ENCODE measurements at regions not wholly inside any gene's neighbourhood (a gene's known extent, or its start where the extent isn't known, plus 50 kb on each side); places are given as distances from the start of the nearest gene placed in this dataset.

DNA sequence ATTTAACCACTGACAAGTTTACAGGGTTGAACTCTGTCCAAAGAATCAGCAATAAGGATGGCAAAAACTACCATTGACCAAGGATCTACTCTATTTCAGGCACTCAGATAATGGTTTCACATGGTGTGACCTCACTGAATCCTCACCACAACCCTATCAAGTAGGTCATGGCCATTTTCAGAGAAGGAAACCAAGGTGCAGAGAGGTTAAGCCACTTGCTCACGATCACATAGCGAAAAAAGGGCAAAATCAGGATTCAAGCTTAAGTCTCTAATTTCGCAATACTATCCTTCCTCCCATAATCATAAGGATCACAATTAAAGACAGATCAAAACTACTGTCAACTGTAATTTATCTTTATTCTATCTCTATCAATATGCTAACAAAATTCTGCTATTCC is 191.0 kb upstream of the AFF2 start:
- TF ChIP-seq POLR2A (IDR thresholded peaks at IDR 0.05) (no peak), EP300 (IDR thresholded peaks at IDR 0.05) (no peak)
- TF ChIP-seq, protein P1, sequence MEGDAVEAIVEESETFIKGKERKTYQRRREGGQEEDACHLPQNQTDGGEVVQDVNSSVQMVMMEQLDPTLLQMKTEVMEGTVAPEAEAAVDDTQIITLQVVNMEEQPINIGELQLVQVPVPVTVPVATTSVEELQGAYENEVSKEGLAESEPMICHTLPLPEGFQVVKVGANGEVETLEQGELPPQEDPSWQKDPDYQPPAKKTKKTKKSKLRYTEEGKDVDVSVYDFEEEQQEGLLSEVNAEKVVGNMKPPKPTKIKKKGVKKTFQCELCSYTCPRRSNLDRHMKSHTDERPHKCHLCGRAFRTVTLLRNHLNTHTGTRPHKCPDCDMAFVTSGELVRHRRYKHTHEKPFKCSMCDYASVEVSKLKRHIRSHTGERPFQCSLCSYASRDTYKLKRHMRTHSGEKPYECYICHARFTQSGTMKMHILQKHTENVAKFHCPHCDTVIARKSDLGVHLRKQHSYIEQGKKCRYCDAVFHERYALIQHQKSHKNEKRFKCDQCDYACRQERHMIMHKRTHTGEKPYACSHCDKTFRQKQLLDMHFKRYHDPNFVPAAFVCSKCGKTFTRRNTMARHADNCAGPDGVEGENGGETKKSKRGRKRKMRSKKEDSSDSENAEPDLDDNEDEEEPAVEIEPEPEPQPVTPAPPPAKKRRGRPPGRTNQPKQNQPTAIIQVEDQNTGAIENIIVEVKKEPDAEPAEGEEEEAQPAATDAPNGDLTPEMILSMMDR (IDR thresholded peaks at IDR 0.05): no peak
- Histone ChIP-seq H3K9me3 (no peaks in the 10 kb centered on the region), H3K4me1 (no peaks in the 10 kb centered on the region), H3K27me3 (no peaks in the 10 kb centered on the region), H3K27ac (no peak overlapping the region), H3K36me3 (no peaks in the 10 kb centered on the region), H3K4me3 (no peak overlapping the region)
- 87 to 90% methylated on average over 3 of the region's 3 CpGs for WGBS, 2 donors
- no peak for DNase-seq (ENCODE audit: low spot score in 2 of 2)

GRCh38 chrX:148310426-148311165 is 189.8 kb upstream of the AFF2 start:
- no peak overlapping the region for H3K4me3 ChIP-seq
- no peaks in the 10 kb centered on the region for H3K27me3 ChIP-seq
- no peaks in the 10 kb centered on the region for H3K9me3 ChIP-seq
- no peak for DNase-seq (ENCODE audit: low spot score in 2 of 2)
- H3K27ac ChIP-seq: no peak overlapping the region
- no peaks in the 10 kb centered on the region for H3K4me1 ChIP-seq
- WGBS, 2 donors: 67 to 82% methylated on average over 1 of the region's 1 CpG
- no peaks in the 10 kb centered on the region for H3K36me3 ChIP-seq
- TF ChIP-seq POLR2A (IDR thresholded peaks at IDR 0.05) (no peak), EP300 (IDR thresholded peaks at IDR 0.05) (no peak)
- TF ChIP-seq, protein P1 (IDR thresholded peaks at IDR 0.05): no peak

DNA sequence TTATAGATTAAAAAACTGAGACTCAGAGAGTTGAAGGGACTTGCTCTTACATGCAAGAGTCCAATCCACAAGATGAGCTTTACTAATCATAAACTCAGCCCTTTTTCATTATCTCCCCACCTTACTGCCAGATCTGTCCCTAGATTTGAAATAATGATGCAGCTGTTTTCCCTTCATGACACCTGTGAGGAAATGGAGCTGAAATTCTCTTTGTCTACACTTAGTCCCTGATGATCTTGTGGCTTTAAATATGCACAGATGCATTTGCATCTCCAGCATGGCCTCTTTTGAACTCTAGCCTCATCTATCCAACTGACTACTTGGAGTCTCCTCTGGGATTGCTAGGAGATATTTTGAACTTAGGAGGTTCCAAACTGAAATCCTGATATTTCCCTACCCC is 188.9 kb upstream of the AFF2 start:
- TF ChIP-seq, protein P1 (IDR thresholded peaks at IDR 0.05): no peak
- TF ChIP-seq POLR2A (IDR thresholded peaks at IDR 0.05): no peak
- TF ChIP-seq EP300 (IDR thresholded peaks at IDR 0.05): no peak
- Histone ChIP-seq H3K9me3 (no peaks in the 10 kb centered on the region), H3K27me3 (no peaks in the 10 kb centered on the region), H3K27ac (no peak overlapping the region), H3K4me3 (no peak overlapping the region), H3K36me3 (no peaks in the 10 kb centered on the region), H3K4me1 (no peaks in the 10 kb centered on the region)
- no peak for DNase-seq (ENCODE audit: low spot score in 2 of 2)

- Histone ChIP-seq H3K4me1 (no peaks in the 10 kb centered on the region), H3K9me3 (no peaks in the 10 kb centered on the region), H3K27me3 (no peaks in the 10 kb centered on the region), H3K27ac (no peak overlapping the region), H3K4me3 (no peak overlapping the region), H3K36me3 (no peaks in the 10 kb centered on the region)
- TF ChIP-seq, protein P1 (IDR thresholded peaks at IDR 0.05): no peak
- TF ChIP-seq POLR2A (IDR thresholded peaks at IDR 0.05) (no peak), EP300 (IDR thresholded peaks at IDR 0.05) (no peak)
- no peak for DNase-seq (ENCODE audit: low spot score in 2 of 2)
- 63% methylated on average over 1 of the region's 1 CpG; no CpG with 5 or more reads in 1 of the 2 donors for WGBS, 2 donors
Observed at GRCh38 chrX:148314876-148315275, 185.5 kb upstream of the AFF2 start.

DNA sequence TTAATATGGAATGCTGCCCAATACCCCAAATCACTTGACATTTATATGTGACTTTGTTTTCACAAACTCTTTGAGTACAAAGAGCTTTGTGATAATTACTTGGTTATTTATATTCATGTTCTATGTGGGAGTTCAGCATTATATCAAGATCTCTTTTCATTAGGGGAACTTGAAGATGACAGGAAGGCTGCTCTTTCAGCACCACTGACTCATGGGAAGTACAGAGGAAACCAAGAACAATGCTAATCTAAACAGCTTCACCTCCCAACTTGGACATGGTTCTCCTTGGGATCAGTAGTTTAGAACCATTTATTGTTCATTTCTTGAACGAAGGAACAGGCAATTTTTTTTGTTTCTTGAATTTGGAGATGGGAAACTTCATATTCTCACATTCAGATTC is 184.0 kb upstream of the AFF2 start:
- no peaks in the 10 kb centered on the region for H3K4me1 ChIP-seq
- TF ChIP-seq POLR2A (IDR thresholded peaks at IDR 0.05): no peak
- no peak for DNase-seq (ENCODE audit: low spot score in 2 of 2)
- no peaks in the 10 kb centered on the region for H3K9me3 ChIP-seq
- no peaks in the 10 kb centered on the region for H3K27me3 ChIP-seq
- no peak overlapping the region for H3K27ac ChIP-seq
- H3K36me3 ChIP-seq: no peaks in the 10 kb centered on the region
- WGBS, 2 donors: 56 to 74% methylated on average over 1 of the region's 1 CpG
- H3K4me3 ChIP-seq: no peak overlapping the region
